ENCODE measurements at regions not wholly inside any gene's neighbourhood (a gene's known extent, or its start where the extent isn't known, plus 50 kb on each side); places are given as distances from the start of the nearest gene placed in this dataset.
"Not testable (repeated sequence)": the region's sequence is repeated elsewhere in the genome, so short reads cannot be mapped to it uniquely, and the experiment has no call there.

GRCh38 chr6:164072240-164072666 lies 657.7 kb downstream of the QKI start:
- no peak for DNase-seq (ENCODE audit: low read depth)

- no peak for DNase-seq (ENCODE audit: low read depth)
These were observed 655.0 kb downstream of the QKI start for GRCh38 chr6:164069350-164069990.

- DNase-seq (ENCODE audit: low read depth), result no peak
These were observed 654.0 kb downstream of the QKI start for GRCh38 chr6:164068527-164068926.

GRCh38 chr6:164066766-164067165 lies 652.2 kb downstream of the QKI start:
- no peak for DNase-seq (ENCODE audit: low read depth)

- DNase-seq (ENCODE audit: low read depth), result no peak
These were observed 651.8 kb downstream of the QKI start for GRCh38 chr6:164066335-164066734.

- no peak for DNase-seq (ENCODE audit: low read depth)
These were observed 648.8 kb downstream of the QKI start for GRCh38 chr6:164063346-164063745.

- DNase-seq (ENCODE audit: low read depth), result no peak
These were observed 648.4 kb downstream of the QKI start for GRCh38 chr6:164062872-164063271.

- DNase-seq (ENCODE audit: low read depth), result no peak
These were observed 643.4 kb downstream of the QKI start for GRCh38 chr6:164057876-164058275.

- DNase-seq (ENCODE audit: low read depth), result no peak
These were observed 636.9 kb downstream of the QKI start for GRCh38 chr6:164051427-164051826.

- no peak for DNase-seq (ENCODE audit: low read depth)
These were observed 635.0 kb downstream of the QKI start for GRCh38 chr6:164049517-164049988.

GRCh38 chr6:164048840-164049516 lies 634.5 kb downstream of the QKI start:
- no peak for DNase-seq (ENCODE audit: low read depth)

GRCh38 chr6:164045082-164045481 lies 630.6 kb downstream of the QKI start:
- DNase-seq (ENCODE audit: low read depth), result no peak

GRCh38 chr6:164043656-164044055 lies 629.1 kb downstream of the QKI start:
- not testable (repeated sequence) for DNase-seq (ENCODE audit: low read depth)

GRCh38 chr6:164042212-164042611 lies 627.7 kb downstream of the QKI start:
- DNase-seq (ENCODE audit: low read depth), result no peak

GRCh38 chr6:164040994-164041393 lies 626.5 kb downstream of the QKI start:
- no peak for DNase-seq (ENCODE audit: low read depth)

- DNase-seq (ENCODE audit: low read depth), result no peak
These were observed 625.4 kb downstream of the QKI start for GRCh38 chr6:164039954-164040375.

GRCh38 chr6:164037171-164037870 lies 622.8 kb downstream of the QKI start:
- DNase-seq (ENCODE audit: low read depth), result no peak

- no peak for DNase-seq (ENCODE audit: low read depth)
These were observed 621.5 kb downstream of the QKI start for GRCh38 chr6:164035900-164036485.

GRCh38 chr6:164034602-164035140 lies 620.2 kb downstream of the QKI start:
- no peak for DNase-seq (ENCODE audit: low read depth)

GRCh38 chr6:164025180-164025579 lies 610.7 kb downstream of the QKI start:
- DNase-seq (ENCODE audit: low read depth), result no peak

- no peak for DNase-seq (ENCODE audit: low read depth)
These were observed 609.0 kb downstream of the QKI start for GRCh38 chr6:164023535-164023934.

- DNase-seq (ENCODE audit: low read depth), result no peak
These were observed 608.1 kb downstream of the QKI start for GRCh38 chr6:164022632-164023031.
